ENCODE measurements at regions not wholly inside any gene's neighbourhood (a gene's known extent, or its start where the extent isn't known, plus 50 kb on each side); places are given as distances from the start of the nearest gene placed in this dataset.

- Histone ChIP-seq H3K27me3 (ENCODE audit: insufficient read depth, low read depth, low read length) (no peaks in the 10 kb centered on the region), H3K9ac (ENCODE audit: low read length) (no peak overlapping the region), H3K9me3 (ENCODE audit: low read length) (no peaks in the 10 kb centered on the region), H3K9me2 (ENCODE audit: insufficient read depth, low read length) (no peaks in the 10 kb centered on the region), H3K27ac (ENCODE audit: low read length) (no peak overlapping the region), H3K4me2 (ENCODE audit: low read length) (no peak overlapping the region), H3F3A (ENCODE audit: insufficient read depth, low read length, poor library complexity, severe bottlenecking) (no peaks in the 10 kb centered on the region), H3K79me2 (replicated peaks; ENCODE audit: insufficient read depth, low read length) (no peaks in the 10 kb centered on the region), H3K4me3 (ENCODE audit: low read length) (no peak overlapping the region), H4K20me1 (ENCODE audit: insufficient read depth) (no peaks in the 10 kb centered on the region), H2AFZ (ENCODE audit: low read depth, low read length) (no peak overlapping the region), H3K36me3 (ENCODE audit: insufficient read depth, low read length) (no peaks in the 10 kb centered on the region)
- no peak for TF ChIP-seq MXI1 (conservative IDR thresholded peaks at IDR 0.05; ENCODE audit: poor library complexity, severe bottlenecking)
- TF ChIP-seq POLR2AphosphoS5 (IDR thresholded peaks at IDR 0.05): no peak
- TF ChIP-seq, protein P1, sequence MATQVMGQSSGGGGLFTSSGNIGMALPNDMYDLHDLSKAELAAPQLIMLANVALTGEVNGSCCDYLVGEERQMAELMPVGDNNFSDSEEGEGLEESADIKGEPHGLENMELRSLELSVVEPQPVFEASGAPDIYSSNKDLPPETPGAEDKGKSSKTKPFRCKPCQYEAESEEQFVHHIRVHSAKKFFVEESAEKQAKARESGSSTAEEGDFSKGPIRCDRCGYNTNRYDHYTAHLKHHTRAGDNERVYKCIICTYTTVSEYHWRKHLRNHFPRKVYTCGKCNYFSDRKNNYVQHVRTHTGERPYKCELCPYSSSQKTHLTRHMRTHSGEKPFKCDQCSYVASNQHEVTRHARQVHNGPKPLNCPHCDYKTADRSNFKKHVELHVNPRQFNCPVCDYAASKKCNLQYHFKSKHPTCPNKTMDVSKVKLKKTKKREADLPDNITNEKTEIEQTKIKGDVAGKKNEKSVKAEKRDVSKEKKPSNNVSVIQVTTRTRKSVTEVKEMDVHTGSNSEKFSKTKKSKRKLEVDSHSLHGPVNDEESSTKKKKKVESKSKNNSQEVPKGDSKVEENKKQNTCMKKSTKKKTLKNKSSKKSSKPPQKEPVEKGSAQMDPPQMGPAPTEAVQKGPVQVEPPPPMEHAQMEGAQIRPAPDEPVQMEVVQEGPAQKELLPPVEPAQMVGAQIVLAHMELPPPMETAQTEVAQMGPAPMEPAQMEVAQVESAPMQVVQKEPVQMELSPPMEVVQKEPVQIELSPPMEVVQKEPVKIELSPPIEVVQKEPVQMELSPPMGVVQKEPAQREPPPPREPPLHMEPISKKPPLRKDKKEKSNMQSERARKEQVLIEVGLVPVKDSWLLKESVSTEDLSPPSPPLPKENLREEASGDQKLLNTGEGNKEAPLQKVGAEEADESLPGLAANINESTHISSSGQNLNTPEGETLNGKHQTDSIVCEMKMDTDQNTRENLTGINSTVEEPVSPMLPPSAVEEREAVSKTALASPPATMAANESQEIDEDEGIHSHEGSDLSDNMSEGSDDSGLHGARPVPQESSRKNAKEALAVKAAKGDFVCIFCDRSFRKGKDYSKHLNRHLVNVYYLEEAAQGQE (IDR thresholded peaks at IDR 0.05; ENCODE audit: borderline replicate concordance): no peak
- TF ChIP-seq SMC3 (conservative IDR thresholded peaks at IDR 0.05; ENCODE audit: poor library complexity): no peak
- TF ChIP-seq RAD21 (conservative IDR thresholded peaks at IDR 0.05): no peak
- no peak for TF ChIP-seq TAF1 (IDR thresholded peaks at IDR 0.05; ENCODE audit: low read depth)
- TF ChIP-seq, protein P2, sequence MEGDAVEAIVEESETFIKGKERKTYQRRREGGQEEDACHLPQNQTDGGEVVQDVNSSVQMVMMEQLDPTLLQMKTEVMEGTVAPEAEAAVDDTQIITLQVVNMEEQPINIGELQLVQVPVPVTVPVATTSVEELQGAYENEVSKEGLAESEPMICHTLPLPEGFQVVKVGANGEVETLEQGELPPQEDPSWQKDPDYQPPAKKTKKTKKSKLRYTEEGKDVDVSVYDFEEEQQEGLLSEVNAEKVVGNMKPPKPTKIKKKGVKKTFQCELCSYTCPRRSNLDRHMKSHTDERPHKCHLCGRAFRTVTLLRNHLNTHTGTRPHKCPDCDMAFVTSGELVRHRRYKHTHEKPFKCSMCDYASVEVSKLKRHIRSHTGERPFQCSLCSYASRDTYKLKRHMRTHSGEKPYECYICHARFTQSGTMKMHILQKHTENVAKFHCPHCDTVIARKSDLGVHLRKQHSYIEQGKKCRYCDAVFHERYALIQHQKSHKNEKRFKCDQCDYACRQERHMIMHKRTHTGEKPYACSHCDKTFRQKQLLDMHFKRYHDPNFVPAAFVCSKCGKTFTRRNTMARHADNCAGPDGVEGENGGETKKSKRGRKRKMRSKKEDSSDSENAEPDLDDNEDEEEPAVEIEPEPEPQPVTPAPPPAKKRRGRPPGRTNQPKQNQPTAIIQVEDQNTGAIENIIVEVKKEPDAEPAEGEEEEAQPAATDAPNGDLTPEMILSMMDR (IDR thresholded peaks at IDR 0.05; ENCODE audit: poor library complexity, severe bottlenecking): no peak
- TF ChIP-seq EZH2 (IDR thresholded peaks at IDR 0.05; ENCODE audit: borderline replicate concordance, insufficient read depth, low read length, poor library complexity, severe bottlenecking): no peak
Measured at GRCh38 chr10:128296253-128297007, 170.2 kb upstream of the MKI67 start.

- Histone ChIP-seq H4K20me1 (ENCODE audit: insufficient read depth) (no peaks in the 10 kb centered on the region), H3K9me2 (ENCODE audit: insufficient read depth, low read length) (no peaks in the 10 kb centered on the region), H3K9me3 (ENCODE audit: low read length) (no peaks in the 10 kb centered on the region), H3F3A (ENCODE audit: insufficient read depth, low read length, poor library complexity, severe bottlenecking) (no peaks in the 10 kb centered on the region), H3K4me2 (ENCODE audit: low read length) (no peak overlapping the region), H2AFZ (ENCODE audit: low read depth, low read length) (no peak overlapping the region), H3K79me2 (replicated peaks; ENCODE audit: insufficient read depth, low read length) (no peaks in the 10 kb centered on the region), H3K9ac (ENCODE audit: low read length) (no peak overlapping the region), H3K27ac (ENCODE audit: low read length) (no peak overlapping the region), H3K4me3 (ENCODE audit: low read length) (no peak overlapping the region), H3K36me3 (ENCODE audit: insufficient read depth, low read length) (no peaks in the 10 kb centered on the region), H3K27me3 (ENCODE audit: insufficient read depth, low read depth, low read length) (no peaks in the 10 kb centered on the region)
- TF ChIP-seq TAF1 (IDR thresholded peaks at IDR 0.05; ENCODE audit: low read depth): no peak
- TF ChIP-seq MXI1 (conservative IDR thresholded peaks at IDR 0.05; ENCODE audit: poor library complexity, severe bottlenecking): no peak
- TF ChIP-seq POLR2AphosphoS5 (IDR thresholded peaks at IDR 0.05): no peak
- TF ChIP-seq EZH2 (IDR thresholded peaks at IDR 0.05; ENCODE audit: borderline replicate concordance, insufficient read depth, low read length, poor library complexity, severe bottlenecking): no peak
- no peak for TF ChIP-seq SMC3 (conservative IDR thresholded peaks at IDR 0.05; ENCODE audit: poor library complexity)
- TF ChIP-seq, protein P2 (IDR thresholded peaks at IDR 0.05; ENCODE audit: poor library complexity, severe bottlenecking): no peak
- TF ChIP-seq RAD21 (conservative IDR thresholded peaks at IDR 0.05): no peak
- TF ChIP-seq EP300 (conservative IDR thresholded peaks at IDR 0.05; ENCODE audit: poor library complexity, severe bottlenecking): no peak
- TF ChIP-seq, protein P1 (IDR thresholded peaks at IDR 0.05; ENCODE audit: borderline replicate concordance): no peak
Measured at GRCh38 chr10:128297709-128298378, 171.6 kb upstream of the MKI67 start.
